Effector CD8-positive, alpha-beta T cell (primary cell): ENCODE measurements at regions not wholly inside any gene's neighbourhood (a gene's known extent, or its start where the extent isn't known, plus 50 kb on each side); places are given as distances from the start of the nearest gene placed in this dataset.

ENCODE experiments used
- DNase-seq: peaks from one replicate; lab custom pipeline; 2025; lab: John Stamatoyannopoulos, UW

DNA sequence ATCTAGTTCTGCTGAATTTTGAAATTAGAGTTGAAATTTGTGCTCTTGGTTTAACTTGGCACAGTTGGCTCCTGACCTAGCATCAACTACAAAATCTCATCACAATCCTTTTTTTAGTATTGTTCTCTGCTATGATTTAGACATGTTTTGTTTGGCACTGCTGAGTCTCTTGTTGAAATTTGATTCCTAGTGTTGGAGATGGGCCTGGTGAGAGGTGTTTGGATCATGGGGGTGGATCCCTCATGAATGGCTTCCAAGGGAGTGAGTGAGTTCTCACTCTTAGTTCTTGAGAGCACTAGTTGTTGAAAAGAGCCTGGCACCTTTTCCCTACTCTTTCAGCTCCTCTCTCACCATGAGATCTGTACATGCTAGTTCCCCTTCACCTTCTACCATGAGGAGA is 605.6 kb upstream of the SLC39A10 start:
- no peak for DNase-seq

DNA sequence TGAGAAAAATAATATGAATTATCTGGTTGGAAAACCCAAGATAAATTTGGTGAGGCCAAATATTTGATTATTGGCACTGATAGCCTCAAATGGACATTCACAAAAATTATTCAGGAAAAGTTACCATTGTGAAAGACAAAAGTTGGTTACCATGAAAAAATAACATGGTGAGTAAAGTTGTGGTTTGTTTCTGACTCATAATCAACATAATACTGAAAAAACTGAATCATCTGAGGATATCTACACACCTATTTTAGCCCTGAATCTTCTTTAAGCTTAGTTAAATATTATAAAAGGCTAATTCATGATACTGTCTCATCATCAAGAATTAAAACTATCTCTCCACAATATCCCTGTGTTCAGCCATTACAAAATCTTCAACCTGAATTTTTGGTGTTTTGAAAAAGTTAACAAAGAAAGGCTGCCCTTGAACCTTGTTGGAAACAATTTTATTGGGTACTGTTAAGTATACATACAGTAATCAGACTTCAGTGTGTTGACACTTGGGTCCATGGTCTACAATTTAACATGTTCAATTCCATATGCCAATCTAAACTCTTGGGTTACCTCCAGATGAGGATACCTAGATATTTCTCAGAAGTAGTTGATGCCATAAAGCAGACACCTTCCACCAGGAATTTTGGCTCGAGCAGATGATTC is 607.5 kb upstream of the SLC39A10 start:
- DNase-seq = no peak

DNA sequence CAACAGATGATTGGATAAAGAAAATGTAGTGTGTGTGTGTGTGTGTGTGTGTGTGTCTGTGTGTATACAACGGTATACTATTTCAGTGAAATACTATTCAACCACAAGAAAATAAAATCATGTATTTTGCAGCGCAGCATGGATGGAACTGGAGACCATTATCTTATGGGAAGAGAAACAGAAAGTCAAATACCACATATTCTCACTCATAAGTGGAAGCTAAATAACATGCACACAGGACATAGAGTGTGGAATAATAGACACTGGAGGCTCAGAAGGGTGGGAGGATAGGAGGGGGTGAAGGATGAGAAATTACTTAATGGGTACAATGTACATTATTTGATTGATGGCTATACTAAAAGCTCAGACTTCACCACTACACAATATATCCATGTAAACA is 609.1 kb upstream of the SLC39A10 start:
- DNase-seq = no peak

DNA sequence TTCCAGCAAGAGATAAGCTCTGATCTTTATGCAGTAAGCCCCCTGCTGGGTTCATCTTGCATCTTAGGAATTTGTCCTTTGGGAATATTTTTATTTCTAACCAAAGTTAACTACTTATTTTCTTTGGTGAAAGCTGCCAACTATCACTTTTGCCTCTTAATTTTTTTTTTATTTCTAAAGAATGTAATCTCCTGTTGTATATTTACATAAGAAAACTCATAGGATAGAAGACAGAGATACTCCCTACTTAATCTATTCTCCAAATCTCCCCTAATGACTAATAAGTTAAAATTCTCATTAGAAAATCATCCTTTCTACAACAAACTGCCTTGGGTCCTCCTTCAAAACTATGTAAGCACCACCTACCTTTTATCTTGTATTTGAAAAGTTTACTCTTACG is 612.2 kb upstream of the SLC39A10 start:
- no peak for DNase-seq

DNA sequence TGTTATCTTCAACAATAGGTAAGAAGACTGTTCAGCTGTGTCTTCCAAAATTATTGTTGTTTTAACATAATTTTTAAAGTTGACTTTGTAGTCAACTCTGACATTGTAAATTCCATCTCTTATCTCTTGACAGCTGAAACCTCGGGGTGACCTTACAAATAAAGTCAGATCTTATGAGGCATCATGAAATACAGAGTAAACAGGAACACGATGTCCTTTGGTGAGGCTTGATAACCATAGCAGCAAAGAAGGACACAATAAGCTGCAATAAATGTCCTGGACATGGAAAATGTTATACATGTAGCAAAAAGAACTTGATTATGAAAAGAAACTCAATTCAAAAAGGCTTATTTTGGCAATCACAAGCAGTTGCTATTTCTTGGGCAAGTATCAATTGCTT is 618.9 kb upstream of the SLC39A10 start:
- DNase-seq = no peak

DNA sequence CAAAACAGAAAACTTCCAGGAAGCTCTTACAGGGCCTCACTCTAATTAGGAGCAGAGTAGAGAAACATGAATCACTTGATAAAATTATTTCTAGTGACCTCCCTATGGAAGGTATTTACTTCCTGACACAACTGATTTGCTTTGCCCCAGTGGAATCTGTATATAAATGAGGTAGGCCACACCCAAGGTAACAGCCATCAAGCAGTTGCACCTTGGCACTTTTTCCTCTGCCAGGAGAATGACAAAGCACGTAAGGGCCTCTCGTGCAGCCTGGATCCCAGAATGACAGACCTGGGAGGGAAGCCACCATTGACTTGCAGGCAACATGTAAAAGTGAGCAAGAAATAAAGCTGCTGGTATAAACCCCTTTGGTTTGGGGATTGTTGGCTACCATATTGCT is 620.0 kb upstream of the SLC39A10 start:
- no peak for DNase-seq

DNA sequence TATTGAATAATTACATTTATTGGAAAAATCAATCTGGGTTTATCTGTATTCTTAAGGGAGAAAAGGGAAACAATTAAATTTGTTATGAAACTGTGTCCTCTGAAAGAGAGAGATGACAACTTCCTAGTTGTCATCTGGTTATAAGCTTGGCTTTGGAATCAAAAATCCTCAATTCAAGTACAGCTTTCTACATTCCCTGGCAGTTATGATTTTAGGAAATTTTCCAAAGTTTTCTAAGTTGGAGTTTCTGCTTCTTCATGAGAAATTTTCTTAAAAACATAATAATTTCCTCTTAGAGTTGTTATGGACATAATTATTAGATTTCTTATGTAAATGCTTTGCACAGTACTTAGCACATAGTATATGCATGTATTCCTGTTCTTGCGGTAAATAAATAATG is 625.6 kb upstream of the SLC39A10 start:
- DNase-seq = no peak

DNA sequence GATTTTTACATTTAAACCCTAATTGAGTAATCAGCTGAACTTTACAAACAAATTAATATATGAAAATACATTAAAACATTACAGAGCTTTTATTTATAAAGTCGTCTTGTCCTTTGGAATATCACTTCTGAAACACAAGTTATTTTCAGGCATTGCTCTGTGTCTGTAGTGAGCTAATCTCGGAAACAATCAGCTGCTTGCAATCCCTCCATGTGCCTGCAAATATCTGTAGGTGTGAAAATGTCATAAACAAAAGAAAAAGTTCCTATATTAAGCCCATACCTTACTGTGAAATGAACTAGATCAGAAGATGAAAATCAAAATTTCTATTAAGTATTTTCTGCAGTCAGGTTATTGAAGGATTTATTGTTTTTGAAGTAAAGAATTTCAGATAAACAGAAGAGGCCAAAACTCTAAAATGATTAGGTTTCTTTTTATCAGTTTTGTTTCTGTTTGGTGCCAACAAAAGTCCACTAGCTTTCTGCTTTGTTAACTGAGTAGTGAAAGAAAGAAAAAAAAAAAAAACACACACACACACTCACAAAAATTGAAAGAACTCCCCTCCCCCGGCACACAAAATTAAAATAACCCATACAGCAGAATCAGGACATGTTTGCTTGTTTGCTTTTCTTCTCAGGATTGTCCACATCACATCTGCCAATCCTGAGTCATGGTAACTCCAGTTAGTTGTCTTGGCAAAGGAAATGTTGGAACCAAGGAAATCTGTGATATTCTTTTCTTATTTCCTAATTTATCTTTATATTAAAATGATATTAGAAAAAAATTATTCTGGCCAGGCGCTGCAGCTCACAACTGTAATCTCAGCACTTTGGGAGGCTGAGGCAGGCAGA is 627.0 kb upstream of the SLC39A10 start:
- no peak for DNase-seq

DNA sequence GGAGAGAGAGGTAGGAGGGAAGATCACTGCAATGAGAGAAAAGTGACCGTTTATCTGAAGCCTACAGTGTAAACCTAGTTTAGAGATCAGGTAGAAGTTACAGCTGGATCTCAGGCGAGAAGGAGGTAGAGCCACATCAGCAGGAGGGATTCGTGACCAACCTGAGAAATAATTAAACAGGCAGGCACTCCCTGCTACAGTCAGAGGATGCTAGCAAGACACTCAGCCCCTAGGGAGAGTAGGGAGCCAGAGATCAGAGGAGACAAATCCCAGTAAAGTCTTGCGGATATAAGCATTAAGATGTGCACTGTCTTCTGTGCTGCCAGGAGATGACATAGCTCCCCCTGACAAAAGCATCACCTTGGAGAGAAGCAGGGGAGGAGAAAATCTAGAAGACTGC is 629.1 kb upstream of the SLC39A10 start:
- DNase-seq = no peak

DNA sequence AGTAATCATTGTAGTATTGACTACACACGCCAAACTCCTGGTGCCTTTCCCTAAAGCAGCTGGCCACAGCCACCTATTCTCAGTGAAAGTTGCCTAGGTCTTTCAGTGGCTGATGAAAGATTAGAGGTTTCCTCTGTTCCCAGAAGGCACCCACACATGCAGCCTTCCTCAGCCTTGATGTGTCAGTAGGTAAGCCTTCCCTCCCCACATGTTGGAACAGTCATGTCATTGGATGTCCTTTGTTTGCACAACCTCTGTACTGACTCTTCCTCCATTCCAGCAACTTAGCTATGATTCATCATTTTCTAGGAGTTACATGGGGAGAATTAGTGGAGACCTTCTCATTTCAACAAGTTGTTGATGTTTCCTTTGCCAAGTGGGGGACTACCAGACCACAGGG is 630.8 kb upstream of the SLC39A10 start:
- no peak for DNase-seq

DNA sequence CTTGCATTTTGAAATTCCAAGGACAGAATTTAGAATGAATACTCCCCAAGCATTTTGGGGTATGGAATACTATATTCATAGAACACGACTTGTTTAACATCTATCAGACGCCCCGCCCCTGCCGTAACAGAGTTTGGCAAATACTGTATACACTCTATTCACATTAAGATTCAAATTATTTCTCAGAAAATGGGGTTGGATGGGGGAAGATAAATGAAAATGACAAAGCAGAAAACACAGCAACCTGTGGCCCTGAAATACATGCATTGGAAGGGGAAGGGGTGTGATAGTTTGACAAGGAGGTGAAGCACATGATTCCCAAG is 634.6 kb upstream of the SLC39A10 start:
- no peak for DNase-seq

DNA sequence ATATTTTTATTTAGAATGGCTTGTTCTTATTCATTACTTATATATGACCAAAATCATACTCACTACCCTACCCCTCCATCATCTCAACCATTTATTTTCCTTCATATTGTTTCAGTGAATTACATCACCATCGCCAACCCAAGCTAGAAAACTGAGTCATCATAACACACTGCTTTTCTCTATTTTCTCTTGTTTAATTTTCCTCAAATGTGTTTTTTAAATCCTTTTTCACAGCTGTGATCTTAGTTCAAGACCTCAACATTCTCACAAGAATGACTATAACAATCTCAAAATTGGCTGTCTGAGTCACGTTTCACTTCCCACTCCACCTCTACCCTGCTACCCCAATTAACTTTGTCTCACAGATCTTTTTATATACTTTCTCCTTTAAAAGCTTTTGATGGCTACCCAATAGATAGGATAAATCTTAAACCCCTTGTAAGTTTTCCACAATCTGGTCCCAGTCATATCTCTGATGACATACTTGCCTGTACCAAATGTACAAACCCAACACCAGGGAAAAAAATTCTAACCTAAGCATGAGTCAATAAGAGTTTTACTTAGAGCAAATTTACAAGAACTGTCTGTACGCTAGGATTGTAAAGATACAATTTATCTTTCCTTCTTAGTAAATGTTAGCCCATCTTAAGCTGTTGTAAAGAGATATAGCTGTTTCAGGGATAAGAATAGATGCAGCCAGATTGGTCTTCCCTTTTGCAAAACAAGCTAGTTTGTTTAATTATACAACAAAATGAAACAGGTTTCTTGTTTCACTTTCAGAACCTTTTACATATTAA is 635.1 kb upstream of the SLC39A10 start:
- no peak for DNase-seq

DNA sequence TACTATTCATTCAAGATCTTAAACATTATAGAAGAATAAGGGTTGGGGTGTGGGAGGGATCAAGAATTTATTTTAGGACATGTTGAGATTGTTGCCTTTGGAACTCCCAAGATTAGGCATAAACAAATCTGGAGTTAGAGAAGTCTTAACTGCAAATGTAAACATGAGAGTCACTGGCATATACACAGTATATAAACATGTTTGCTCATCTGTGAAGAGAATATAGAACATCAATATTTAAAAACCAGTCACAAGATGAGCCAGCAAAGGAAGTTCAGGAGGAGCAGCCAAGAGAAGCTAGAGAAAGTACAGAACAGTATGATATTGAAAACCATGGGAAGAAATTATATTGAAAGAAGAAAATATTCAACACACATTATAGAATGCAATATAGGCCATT is 638.6 kb upstream of the SLC39A10 start:
- DNase-seq = no peak

DNA sequence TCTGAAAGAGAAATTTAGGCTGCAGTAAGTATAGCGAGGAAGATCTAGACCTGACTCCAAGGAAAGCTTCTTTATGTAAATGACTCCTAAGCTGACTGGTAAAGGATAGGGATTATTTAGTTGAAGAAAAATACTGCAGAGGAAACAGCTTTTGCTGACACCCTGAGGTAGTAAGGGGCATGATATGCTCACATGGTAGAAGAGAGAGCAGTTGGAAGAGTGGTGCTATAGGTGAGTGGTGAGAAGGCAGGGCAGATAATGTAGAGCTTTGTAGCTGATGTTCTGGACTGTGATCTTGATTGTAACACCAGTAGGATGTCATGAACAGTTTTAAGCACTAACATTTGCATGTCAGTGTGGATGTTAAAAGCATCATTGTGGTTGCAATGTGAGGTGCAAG is 639.1 kb upstream of the SLC39A10 start:
- DNase-seq = no peak

DNA sequence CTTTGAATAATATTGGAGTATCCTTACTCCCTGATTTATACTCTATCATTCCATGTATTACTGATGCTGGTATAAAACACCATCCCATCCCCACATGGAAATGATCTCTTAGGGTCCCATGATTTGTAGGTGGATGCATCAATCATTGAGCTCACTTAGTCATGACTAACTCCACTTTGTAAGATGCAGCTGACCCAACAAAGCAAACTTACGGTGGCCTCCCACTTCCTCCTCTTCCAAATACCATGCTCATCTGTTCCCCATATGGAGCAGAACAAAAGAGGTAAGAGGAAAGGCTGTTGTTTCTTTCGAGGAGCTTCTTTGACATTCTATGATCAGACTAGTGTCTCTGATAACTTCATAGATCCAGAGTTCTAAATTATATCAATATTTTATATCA is 640.2 kb upstream of the SLC39A10 start:
- no peak for DNase-seq

DNA sequence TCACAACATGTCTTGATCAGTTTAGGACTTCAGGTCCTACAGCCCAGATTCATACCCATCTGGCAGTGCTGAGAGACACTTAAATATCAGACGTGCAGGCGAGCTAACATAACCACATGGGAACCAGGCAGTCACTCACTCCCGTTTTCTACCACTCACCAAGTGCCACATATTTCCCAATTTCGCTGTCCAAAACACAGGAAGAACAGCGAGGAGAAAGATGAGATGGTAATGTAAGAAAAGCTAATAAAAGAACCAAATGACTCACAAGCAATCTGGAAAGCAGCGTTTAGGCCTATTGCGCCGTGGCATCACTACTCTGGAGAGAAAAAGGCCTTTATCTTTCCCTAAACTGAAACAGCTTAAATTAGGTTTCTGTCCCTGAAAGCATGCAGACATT is 647.8 kb upstream of the SLC39A10 start:
- DNase-seq = no peak

DNA sequence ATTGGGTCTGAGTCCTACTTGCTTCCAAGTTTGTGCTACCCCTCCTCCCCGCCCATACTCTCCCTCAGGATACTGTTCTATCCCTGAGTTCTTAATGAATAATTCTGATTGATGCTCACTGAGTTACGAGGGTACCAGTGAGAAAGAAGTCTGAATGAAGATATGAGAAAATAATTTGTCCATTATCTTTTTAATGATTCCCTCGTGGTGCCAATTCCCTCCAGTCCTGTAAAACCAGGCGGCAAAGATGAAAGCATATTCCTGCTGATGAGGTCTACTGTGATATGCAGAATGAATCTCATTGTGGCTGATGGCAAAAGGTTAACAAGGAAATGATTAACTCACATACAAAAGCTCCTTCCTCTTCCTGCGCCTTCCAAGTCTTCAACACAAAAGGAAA is 650.2 kb upstream of the SLC39A10 start:
- no peak for DNase-seq

DNA sequence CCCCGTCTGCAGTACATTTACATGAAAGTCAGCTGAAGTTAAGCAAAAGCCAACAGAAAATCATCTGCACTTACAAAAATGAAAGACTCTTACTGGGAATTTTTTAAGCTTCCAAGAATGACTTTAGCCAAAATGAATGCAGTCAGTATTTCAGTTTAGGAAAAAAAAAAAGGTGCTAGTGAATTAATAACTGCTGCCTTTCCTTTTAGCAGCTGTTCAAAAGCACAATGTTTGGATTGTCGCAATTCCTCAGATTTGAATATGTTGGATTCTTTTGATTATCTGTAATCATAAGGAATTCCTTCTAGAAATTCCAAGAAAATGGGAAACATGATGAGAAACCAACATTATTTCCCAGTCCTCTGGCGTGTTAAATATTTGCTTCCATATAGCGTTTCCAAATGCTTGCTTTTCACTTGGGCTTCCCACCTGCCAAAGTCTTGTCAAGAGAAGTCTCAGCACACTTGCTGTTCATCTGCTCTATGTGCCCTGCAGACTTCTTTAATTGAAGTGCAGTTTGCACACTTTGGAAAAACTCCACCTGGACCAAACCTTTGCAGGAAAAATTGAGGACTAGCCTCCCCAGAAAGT is 653.0 kb upstream of the SLC39A10 start:
- DNase-seq = no peak

DNA sequence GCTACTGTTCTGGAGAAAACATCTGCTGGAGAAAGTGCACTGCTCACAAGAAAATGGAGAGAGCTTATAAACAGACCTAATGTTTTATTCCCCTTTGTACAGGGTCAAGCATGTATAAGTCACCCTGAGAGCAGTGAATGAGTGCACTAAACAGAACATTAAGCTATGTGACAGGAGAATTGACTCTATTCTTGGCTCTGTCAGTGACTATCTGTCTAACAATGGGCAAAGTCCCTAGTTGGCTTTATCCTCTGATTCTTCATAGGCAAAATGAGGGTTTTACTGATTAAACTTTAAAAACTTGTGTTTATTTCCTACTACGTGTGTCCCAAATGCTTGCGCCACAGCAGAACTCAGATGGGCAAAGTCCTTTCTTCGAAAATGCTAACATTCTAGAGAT is 655.1 kb upstream of the SLC39A10 start:
- DNase-seq = no peak

DNA sequence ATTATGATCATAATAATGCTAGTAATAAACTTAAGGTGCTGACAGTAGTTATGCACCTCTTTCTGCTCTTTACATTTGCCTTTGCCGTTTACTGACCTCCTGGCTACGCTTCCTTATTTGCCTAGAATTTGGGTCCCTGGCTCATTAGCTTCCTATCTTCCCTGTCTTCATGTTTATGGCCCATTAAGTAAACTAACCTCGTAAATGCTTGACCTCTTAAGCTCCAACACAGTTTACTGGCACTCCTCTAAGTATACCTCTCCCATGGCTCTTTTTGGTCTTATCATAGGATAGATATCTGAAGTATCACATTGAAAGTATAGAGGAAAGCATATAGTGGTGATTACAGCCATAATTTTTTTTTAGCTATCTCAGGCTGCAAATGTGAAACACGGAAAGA is 657.3 kb upstream of the SLC39A10 start:
- no peak for DNase-seq

DNA sequence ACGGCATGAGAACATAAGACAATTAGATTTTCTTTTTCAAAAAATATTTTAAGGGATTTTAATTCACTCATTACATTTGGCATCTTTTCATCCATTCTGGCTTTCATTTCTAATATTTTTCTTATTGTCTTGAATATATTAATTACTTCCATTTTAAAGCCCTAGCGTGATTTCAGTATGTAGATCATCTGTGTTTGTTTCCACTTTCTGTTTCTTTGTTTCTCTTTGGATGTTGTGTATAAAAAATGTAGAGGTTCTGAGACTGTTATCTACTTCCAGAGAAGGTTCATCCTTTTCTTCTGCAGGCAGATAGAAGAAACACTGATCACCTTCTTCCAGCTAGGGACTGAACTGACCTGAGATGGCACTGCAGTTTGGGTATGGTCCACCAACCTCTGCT is 664.4 kb upstream of the SLC39A10 start:
- DNase-seq = no peak

DNA sequence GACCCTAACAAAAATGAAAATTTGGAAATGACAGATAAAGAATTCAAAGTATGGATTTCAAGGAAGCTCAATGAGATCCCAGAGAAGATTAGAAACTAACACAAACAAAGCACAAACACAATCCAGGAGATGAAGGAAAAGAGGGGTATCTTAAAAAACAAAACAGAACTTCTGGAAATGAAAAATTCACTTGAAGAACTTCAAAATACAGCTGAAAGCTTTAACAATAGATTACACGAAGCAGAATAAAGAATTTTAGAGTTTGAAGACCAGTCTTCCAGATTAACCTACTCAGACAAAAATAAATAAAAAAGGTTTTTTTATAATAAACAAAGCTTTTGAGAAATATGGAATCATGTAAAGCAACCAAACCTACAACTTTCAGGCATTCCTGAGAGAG is 671.8 kb upstream of the SLC39A10 start:
- no peak for DNase-seq

DNA sequence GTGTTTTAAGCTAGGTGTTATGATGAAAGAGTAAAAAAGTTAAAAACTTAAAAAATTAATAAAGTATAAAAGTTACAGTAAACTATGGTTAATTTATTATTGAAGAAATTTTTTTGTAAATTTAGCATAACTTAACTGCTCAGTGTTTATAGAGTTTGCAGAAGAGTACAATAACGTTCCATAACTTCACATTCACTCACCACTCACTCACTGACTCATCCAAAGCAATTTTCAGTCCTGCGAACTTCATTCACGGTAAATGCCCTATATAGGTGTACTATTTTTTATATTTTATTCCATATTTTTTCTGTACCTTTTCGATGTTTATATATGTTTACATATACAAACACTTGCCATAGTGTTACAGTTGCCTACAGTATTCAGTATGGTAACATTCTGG is 694.8 kb upstream of the SLC39A10 start:
- no peak for DNase-seq
